ENCODE measurements at regions not wholly inside any gene's neighbourhood (a gene's known extent, or its start where the extent isn't known, plus 50 kb on each side); places are given as distances from the start of the nearest gene placed in this dataset.

GRCh38 chr12:124422142-124422569, 127.3 kb downstream of the RFLNA start:
- no peak overlapping the region for H3K27ac Mint-ChIP-seq (ENCODE audit: unreplicated experiment)
- peaks cover 14% of the 10 kb centered on the region for H3K4me1 Mint-ChIP-seq
- TF ChIP-seq CTCF (conservative IDR thresholded peaks at IDR 0.05) = no peak
- no peaks in the 10 kb centered on the region for H3K27me3 Mint-ChIP-seq (ENCODE audit: low read depth)
- H3K36me3 Mint-ChIP-seq (ENCODE audit: low read depth) = peaks cover 24% of the 10 kb centered on the region
- no peak overlapping the region for H3K4me3 Mint-ChIP-seq
- H3K9me3 Mint-ChIP-seq = no peaks in the 10 kb centered on the region
- DNase-seq (ENCODE audit: low read depth, low spot score) = no peak

- DNase-seq (ENCODE audit: low read depth, low spot score) = no peak
- no peak for TF ChIP-seq CTCF (conservative IDR thresholded peaks at IDR 0.05)
- H3K4me3 Mint-ChIP-seq = no peak overlapping the region
- peaks cover 7% of the 10 kb centered on the region for H3K4me1 Mint-ChIP-seq
- H3K27ac Mint-ChIP-seq (ENCODE audit: unreplicated experiment) = no peak overlapping the region
- no peaks in the 10 kb centered on the region for H3K9me3 Mint-ChIP-seq
- no peaks in the 10 kb centered on the region for H3K27me3 Mint-ChIP-seq (ENCODE audit: low read depth)
- H3K36me3 Mint-ChIP-seq (ENCODE audit: low read depth) = peaks cover 27% of the 10 kb centered on the region
These were observed 126.2 kb downstream of the RFLNA start for GRCh38 chr12:124420996-124421674.

- H3K27me3 Mint-ChIP-seq (ENCODE audit: low read depth) = no peaks in the 10 kb centered on the region
- H3K4me1 Mint-ChIP-seq = no peaks in the 10 kb centered on the region
- H3K36me3 Mint-ChIP-seq (ENCODE audit: low read depth) = peaks cover 27% of the 10 kb centered on the region
- no peak overlapping the region for H3K27ac Mint-ChIP-seq (ENCODE audit: unreplicated experiment)
- H3K9me3 Mint-ChIP-seq = no peaks in the 10 kb centered on the region
- no peak overlapping the region for H3K4me3 Mint-ChIP-seq
- no peak for DNase-seq (ENCODE audit: low read depth, low spot score)
- TF ChIP-seq CTCF (conservative IDR thresholded peaks at IDR 0.05) = no peak
These were observed 125.4 kb downstream of the RFLNA start for GRCh38 chr12:124420041-124420995.

- Mint-ChIP-seq H3K36me3 (ENCODE audit: low read depth) (peaks cover 27% of the 10 kb centered on the region), H3K27me3 (ENCODE audit: low read depth) (no peaks in the 10 kb centered on the region), H3K9me3 (no peaks in the 10 kb centered on the region), H3K4me1 (no peaks in the 10 kb centered on the region), H3K4me3 (no peak overlapping the region), H3K27ac (ENCODE audit: unreplicated experiment) (no peak overlapping the region)
- no peak for TF ChIP-seq CTCF (conservative IDR thresholded peaks at IDR 0.05)
- DNase-seq (ENCODE audit: low read depth, low spot score) = no peak
These were observed 124.6 kb downstream of the RFLNA start for GRCh38 chr12:124419292-124420040.

GRCh38 chr12:124418791-124419190, 123.9 kb downstream of the RFLNA start:
- no peak for TF ChIP-seq CTCF (conservative IDR thresholded peaks at IDR 0.05)
- DNase-seq (ENCODE audit: low read depth, low spot score) = no peak
- H3K4me3 Mint-ChIP-seq = no peak overlapping the region
- no peaks in the 10 kb centered on the region for H3K27me3 Mint-ChIP-seq (ENCODE audit: low read depth)
- H3K9me3 Mint-ChIP-seq = no peaks in the 10 kb centered on the region
- H3K27ac Mint-ChIP-seq (ENCODE audit: unreplicated experiment) = no peak overlapping the region
- no peaks in the 10 kb centered on the region for H3K4me1 Mint-ChIP-seq
- H3K36me3 Mint-ChIP-seq (ENCODE audit: low read depth) = peaks cover 27% of the 10 kb centered on the region

Measured in neural crest cell (in vitro differentiated cells).